ENCODE measurements at regions not wholly inside any gene's neighbourhood (a gene's known extent, or its start where the extent isn't known, plus 50 kb on each side); places are given as distances from the start of the nearest gene placed in this dataset.

GRCh38 chr12:90339837-90340236, 615.1 kb downstream of the CCER1 start:
- H3K4me1 ChIP-seq (ENCODE audit: control insufficient read depth in 2 of 2, insufficient read depth in 2 of 2, low read length in 1 of 2): no peaks in the 10 kb centered on the region
- WGBS, 2 donors: 82 to 88% methylated on average over 4 of the region's 4 CpGs

GRCh38 chr12:90338365-90338764, 616.6 kb downstream of the CCER1 start:
- Histone ChIP-seq H3K36me3 (ENCODE audit: control insufficient read depth in 2 of 2, insufficient read depth in 2 of 2, low read length in 1 of 2) (no peaks in the 10 kb centered on the region), H3K27ac (ENCODE audit: low read depth in 2 of 2, low read length in 1 of 2) (no peak overlapping the region), H3K9me3 (ENCODE audit: control insufficient read depth in 2 of 2, insufficient read depth in 1 of 2, low read depth in 1 of 2, low read length in 1 of 2) (no peaks in the 10 kb centered on the region), H3K27me3 (ENCODE audit: control insufficient read depth in 1 of 2, insufficient read depth in 2 of 2, low read length in 2 of 2) (no peaks in the 10 kb centered on the region), H3K4me1 (ENCODE audit: control insufficient read depth in 2 of 2, insufficient read depth in 2 of 2, low read length in 1 of 2) (no peaks in the 10 kb centered on the region), H3K4me3 (ENCODE audit: low read depth in 1 of 2, low read length in 2 of 2) (no peak overlapping the region)
- WGBS, 2 donors: 82 to 83% methylated on average over 2 of the region's 2 CpGs

More at GRCh38 chr12:90339837-90340236, 615.1 kb downstream of the CCER1 start:
- H3K27ac ChIP-seq (ENCODE audit: low read depth in 2 of 2, low read length in 1 of 2): no peak overlapping the region
- H3K36me3 ChIP-seq (ENCODE audit: control insufficient read depth in 2 of 2, insufficient read depth in 2 of 2, low read length in 1 of 2): no peaks in the 10 kb centered on the region
- H3K27me3 ChIP-seq (ENCODE audit: control insufficient read depth in 1 of 2, insufficient read depth in 2 of 2, low read length in 2 of 2): no peaks in the 10 kb centered on the region
- no peaks in the 10 kb centered on the region for H3K9me3 ChIP-seq (ENCODE audit: control insufficient read depth in 2 of 2, insufficient read depth in 1 of 2, low read depth in 1 of 2, low read length in 1 of 2)
- H3K4me3 ChIP-seq (ENCODE audit: low read depth in 1 of 2, low read length in 2 of 2): no peak overlapping the region

- H3K27me3 ChIP-seq (ENCODE audit: control insufficient read depth in 1 of 2, insufficient read depth in 2 of 2, low read length in 2 of 2): no peaks in the 10 kb centered on the region
- no peak overlapping the region for H3K4me3 ChIP-seq (ENCODE audit: low read depth in 1 of 2, low read length in 2 of 2)
- no peak overlapping the region for H3K27ac ChIP-seq (ENCODE audit: low read depth in 2 of 2, low read length in 1 of 2)
- H3K36me3 ChIP-seq (ENCODE audit: control insufficient read depth in 2 of 2, insufficient read depth in 2 of 2, low read length in 1 of 2): no peaks in the 10 kb centered on the region
- no peaks in the 10 kb centered on the region for H3K4me1 ChIP-seq (ENCODE audit: control insufficient read depth in 2 of 2, insufficient read depth in 2 of 2, low read length in 1 of 2)
- H3K9me3 ChIP-seq (ENCODE audit: control insufficient read depth in 2 of 2, insufficient read depth in 1 of 2, low read depth in 1 of 2, low read length in 1 of 2): no peaks in the 10 kb centered on the region
These were observed 618.0 kb downstream of the CCER1 start for GRCh38 chr12:90337018-90337417.

GRCh38 chr12:90335566-90335965, 619.4 kb downstream of the CCER1 start:
- H3K4me1 ChIP-seq (ENCODE audit: control insufficient read depth in 2 of 2, insufficient read depth in 2 of 2, low read length in 1 of 2): no peaks in the 10 kb centered on the region
- no peak overlapping the region for H3K27ac ChIP-seq (ENCODE audit: low read depth in 2 of 2, low read length in 1 of 2)
- H3K4me3 ChIP-seq (ENCODE audit: low read depth in 1 of 2, low read length in 2 of 2): no peak overlapping the region
- no peaks in the 10 kb centered on the region for H3K27me3 ChIP-seq (ENCODE audit: control insufficient read depth in 1 of 2, insufficient read depth in 2 of 2, low read length in 2 of 2)
- 76 to 80% methylated on average over 1 of the region's 1 CpG for WGBS, 2 donors
- no peaks in the 10 kb centered on the region for H3K36me3 ChIP-seq (ENCODE audit: control insufficient read depth in 2 of 2, insufficient read depth in 2 of 2, low read length in 1 of 2)
- H3K9me3 ChIP-seq (ENCODE audit: control insufficient read depth in 2 of 2, insufficient read depth in 1 of 2, low read depth in 1 of 2, low read length in 1 of 2): no peaks in the 10 kb centered on the region

DNA sequence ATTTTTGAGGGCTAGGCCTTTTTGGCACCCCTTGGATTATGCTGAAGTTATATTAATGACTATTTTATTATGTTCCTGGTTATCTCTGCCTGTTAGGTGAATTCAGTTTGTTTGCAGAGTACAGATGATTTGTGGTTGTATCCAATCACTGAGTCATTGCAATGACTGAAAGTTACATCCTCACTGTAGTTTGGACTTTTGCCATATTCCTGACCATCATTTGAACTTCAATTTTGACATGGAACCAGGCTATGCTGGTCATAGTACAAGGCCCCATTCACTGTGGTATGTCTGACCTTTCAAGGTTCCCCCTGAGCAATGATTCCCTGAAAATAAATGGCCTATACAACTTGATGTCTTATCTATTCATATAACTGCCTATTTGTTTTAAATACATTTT, 621.0 kb downstream of the CCER1 start:
- H3K4me1 ChIP-seq (ENCODE audit: control insufficient read depth in 2 of 2, insufficient read depth in 2 of 2, low read length in 1 of 2): no peaks in the 10 kb centered on the region
- no peak overlapping the region for H3K27ac ChIP-seq (ENCODE audit: low read depth in 2 of 2, low read length in 1 of 2)
- no peaks in the 10 kb centered on the region for H3K9me3 ChIP-seq (ENCODE audit: control insufficient read depth in 2 of 2, insufficient read depth in 1 of 2, low read depth in 1 of 2, low read length in 1 of 2)
- H3K27me3 ChIP-seq (ENCODE audit: control insufficient read depth in 1 of 2, insufficient read depth in 2 of 2, low read length in 2 of 2): no peaks in the 10 kb centered on the region
- H3K36me3 ChIP-seq (ENCODE audit: control insufficient read depth in 2 of 2, insufficient read depth in 2 of 2, low read length in 1 of 2): no peaks in the 10 kb centered on the region
- H3K4me3 ChIP-seq (ENCODE audit: low read depth in 1 of 2, low read length in 2 of 2): no peak overlapping the region

GRCh38 chr12:90333424-90333823, 621.6 kb downstream of the CCER1 start:
- H3K4me1 ChIP-seq (ENCODE audit: control insufficient read depth in 2 of 2, insufficient read depth in 2 of 2, low read length in 1 of 2): no peaks in the 10 kb centered on the region
- H3K9me3 ChIP-seq (ENCODE audit: control insufficient read depth in 2 of 2, insufficient read depth in 1 of 2, low read depth in 1 of 2, low read length in 1 of 2): no peaks in the 10 kb centered on the region
- H3K36me3 ChIP-seq (ENCODE audit: control insufficient read depth in 2 of 2, insufficient read depth in 2 of 2, low read length in 1 of 2): no peaks in the 10 kb centered on the region
- 37 to 50% methylated on average over 2 of the region's 2 CpGs for WGBS, 2 donors
- no peak overlapping the region for H3K4me3 ChIP-seq (ENCODE audit: low read depth in 1 of 2, low read length in 2 of 2)
- H3K27ac ChIP-seq (ENCODE audit: low read depth in 2 of 2, low read length in 1 of 2): no peak overlapping the region
- no peaks in the 10 kb centered on the region for H3K27me3 ChIP-seq (ENCODE audit: control insufficient read depth in 1 of 2, insufficient read depth in 2 of 2, low read length in 2 of 2)

- Histone ChIP-seq H3K36me3 (ENCODE audit: control insufficient read depth in 2 of 2, insufficient read depth in 2 of 2, low read length in 1 of 2) (no peaks in the 10 kb centered on the region), H3K4me3 (ENCODE audit: low read depth in 1 of 2, low read length in 2 of 2) (no peak overlapping the region), H3K4me1 (ENCODE audit: control insufficient read depth in 2 of 2, insufficient read depth in 2 of 2, low read length in 1 of 2) (no peaks in the 10 kb centered on the region), H3K9me3 (ENCODE audit: control insufficient read depth in 2 of 2, insufficient read depth in 1 of 2, low read depth in 1 of 2, low read length in 1 of 2) (no peaks in the 10 kb centered on the region), H3K27me3 (ENCODE audit: control insufficient read depth in 1 of 2, insufficient read depth in 2 of 2, low read length in 2 of 2) (no peaks in the 10 kb centered on the region), H3K27ac (ENCODE audit: low read depth in 2 of 2, low read length in 1 of 2) (no peak overlapping the region)
- WGBS, 2 donors: 68 to 85% methylated on average over 1 of the region's 1 CpG
These were observed 623.2 kb downstream of the CCER1 start for GRCh38 chr12:90331821-90332220.

DNA sequence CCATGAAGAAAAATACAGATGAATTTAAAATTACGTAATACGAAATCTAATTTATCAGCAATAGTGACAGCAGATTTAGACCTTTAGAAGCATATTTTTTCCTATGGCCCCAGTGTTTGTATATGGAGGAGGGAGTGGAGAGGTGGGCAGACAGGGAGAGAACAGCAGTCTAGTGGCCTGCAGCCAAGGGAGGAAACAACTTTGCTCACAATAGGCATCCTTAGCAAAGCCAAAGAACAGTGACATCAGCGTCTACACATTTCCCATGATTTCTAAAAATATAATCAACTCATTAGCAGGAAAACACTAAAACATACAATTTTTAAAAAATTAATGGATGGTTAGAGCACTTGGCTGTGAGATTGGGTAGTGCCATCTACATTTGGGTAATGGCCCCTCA, 622.6 kb upstream of the ATP2B1 start:
- WGBS, 2 donors: 91 to 95% methylated on average over 3 of the region's 3 CpGs
- Histone ChIP-seq H3K27me3 (ENCODE audit: control insufficient read depth in 1 of 2, insufficient read depth in 2 of 2, low read length in 2 of 2) (no peaks in the 10 kb centered on the region), H3K9me3 (ENCODE audit: control insufficient read depth in 2 of 2, insufficient read depth in 1 of 2, low read depth in 1 of 2, low read length in 1 of 2) (no peaks in the 10 kb centered on the region), H3K36me3 (ENCODE audit: control insufficient read depth in 2 of 2, insufficient read depth in 2 of 2, low read length in 1 of 2) (no peaks in the 10 kb centered on the region), H3K27ac (ENCODE audit: low read depth in 2 of 2, low read length in 1 of 2) (no peak overlapping the region), H3K4me3 (ENCODE audit: low read depth in 1 of 2, low read length in 2 of 2) (no peak overlapping the region), H3K4me1 (ENCODE audit: control insufficient read depth in 2 of 2, insufficient read depth in 2 of 2, low read length in 1 of 2) (no peaks in the 10 kb centered on the region)

DNA sequence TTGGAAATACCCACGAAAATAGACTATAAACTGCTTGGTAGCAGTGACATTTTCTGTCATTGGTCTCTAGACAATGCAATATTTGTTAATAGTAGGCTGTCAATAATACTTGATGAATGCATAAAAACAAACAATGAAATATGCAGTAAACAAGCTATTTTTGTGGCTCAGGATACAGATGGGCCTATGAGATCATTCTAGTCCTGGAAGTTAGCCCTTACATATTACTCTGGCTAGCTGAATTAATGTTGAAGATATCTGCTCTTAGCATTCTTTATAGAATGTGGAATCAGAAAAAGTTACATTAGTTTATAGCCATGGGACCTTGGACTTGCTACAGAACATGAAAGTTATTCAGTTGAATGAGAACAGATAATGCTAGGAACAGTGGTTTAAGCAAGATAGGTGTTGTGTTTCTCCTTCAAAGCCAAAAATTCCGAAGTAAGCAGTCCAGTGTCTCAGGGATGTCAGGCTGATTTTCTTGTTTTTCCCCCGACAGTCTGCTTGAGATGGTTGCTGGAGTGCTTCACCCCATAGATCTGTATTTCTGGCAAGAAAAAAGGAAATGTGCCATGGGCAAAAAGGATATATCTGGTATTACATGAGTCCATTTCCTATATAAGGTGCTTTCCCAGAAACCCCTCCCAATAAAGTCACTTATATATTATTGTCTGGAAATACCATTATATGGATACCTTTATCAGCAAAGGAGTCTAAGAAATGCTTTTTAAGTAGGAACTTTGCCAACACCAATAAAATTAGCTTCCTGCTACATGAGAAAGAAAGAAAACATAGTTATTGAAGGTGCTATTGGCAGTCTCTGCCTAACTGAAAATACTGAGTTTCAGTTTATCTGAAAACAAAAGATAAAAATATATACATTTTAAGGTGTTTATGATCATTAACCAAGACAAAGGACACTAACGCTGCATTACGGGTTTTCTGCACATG, 619.4 kb upstream of the ATP2B1 start:
- Histone ChIP-seq H3K27me3 (ENCODE audit: control insufficient read depth in 1 of 2, insufficient read depth in 2 of 2, low read length in 2 of 2) (no peaks in the 10 kb centered on the region), H3K9me3 (ENCODE audit: control insufficient read depth in 2 of 2, insufficient read depth in 1 of 2, low read depth in 1 of 2, low read length in 1 of 2) (no peaks in the 10 kb centered on the region), H3K27ac (ENCODE audit: low read depth in 2 of 2, low read length in 1 of 2) (no peak overlapping the region), H3K36me3 (ENCODE audit: control insufficient read depth in 2 of 2, insufficient read depth in 2 of 2, low read length in 1 of 2) (no peaks in the 10 kb centered on the region), H3K4me3 (ENCODE audit: low read depth in 1 of 2, low read length in 2 of 2) (no peak overlapping the region), H3K4me1 (ENCODE audit: control insufficient read depth in 2 of 2, insufficient read depth in 2 of 2, low read length in 1 of 2) (no peaks in the 10 kb centered on the region)
- WGBS, 2 donors: 65 to 78% methylated on average over 5 of the region's 5 CpGs

DNA sequence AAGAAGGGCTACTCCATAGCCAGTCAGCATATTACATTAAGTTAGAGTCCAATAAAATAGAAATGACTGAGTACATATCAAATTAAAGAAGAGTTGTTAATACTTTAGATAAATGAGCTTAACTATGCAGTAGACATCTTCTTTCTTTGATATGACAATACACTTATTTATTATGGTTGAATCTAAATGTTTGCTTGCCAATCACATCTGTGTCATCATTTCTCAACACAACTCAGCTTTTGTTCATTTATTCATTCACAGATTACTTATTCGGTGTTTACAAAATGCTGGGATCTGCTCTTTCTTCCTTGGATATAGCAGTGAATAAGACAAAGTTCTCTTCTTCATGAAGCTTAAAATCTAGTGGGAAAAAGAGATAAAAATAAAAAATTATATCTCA, 614.6 kb upstream of the ATP2B1 start:
- H3K4me3 ChIP-seq (ENCODE audit: low read depth in 1 of 2, low read length in 2 of 2): no peak overlapping the region
- H3K27me3 ChIP-seq (ENCODE audit: control insufficient read depth in 1 of 2, insufficient read depth in 2 of 2, low read length in 2 of 2): no peaks in the 10 kb centered on the region
- 90 to 95% methylated on average over 1 of the region's 1 CpG for WGBS, 2 donors
- H3K27ac ChIP-seq (ENCODE audit: low read depth in 2 of 2, low read length in 1 of 2): no peak overlapping the region
- H3K4me1 ChIP-seq (ENCODE audit: control insufficient read depth in 2 of 2, insufficient read depth in 2 of 2, low read length in 1 of 2): no peaks in the 10 kb centered on the region
- H3K9me3 ChIP-seq (ENCODE audit: control insufficient read depth in 2 of 2, insufficient read depth in 1 of 2, low read depth in 1 of 2, low read length in 1 of 2): no peaks in the 10 kb centered on the region
- no peaks in the 10 kb centered on the region for H3K36me3 ChIP-seq (ENCODE audit: control insufficient read depth in 2 of 2, insufficient read depth in 2 of 2, low read length in 1 of 2)
